ENCODE measurements at regions not wholly inside any gene's neighbourhood (a gene's known extent, or its start where the extent isn't known, plus 50 kb on each side); places are given as distances from the start of the nearest gene placed in this dataset.

- Histone ChIP-seq H3K27me3 (replicated peaks) (no peaks in the 10 kb centered on the region), H3K36me3 (replicated peaks) (no peaks in the 10 kb centered on the region), H3K27ac (no peak overlapping the region), H3K4me3 (ENCODE audit: low read depth, low read length) (no peak overlapping the region)
- no peak for DNase-seq
- in situ Hi-C loops (cut with HindIII; ENCODE audit: low pct_ligation_motif_present, low sequenced_read_pairs) = no loop called here
- TF ChIP-seq, protein P1, sequence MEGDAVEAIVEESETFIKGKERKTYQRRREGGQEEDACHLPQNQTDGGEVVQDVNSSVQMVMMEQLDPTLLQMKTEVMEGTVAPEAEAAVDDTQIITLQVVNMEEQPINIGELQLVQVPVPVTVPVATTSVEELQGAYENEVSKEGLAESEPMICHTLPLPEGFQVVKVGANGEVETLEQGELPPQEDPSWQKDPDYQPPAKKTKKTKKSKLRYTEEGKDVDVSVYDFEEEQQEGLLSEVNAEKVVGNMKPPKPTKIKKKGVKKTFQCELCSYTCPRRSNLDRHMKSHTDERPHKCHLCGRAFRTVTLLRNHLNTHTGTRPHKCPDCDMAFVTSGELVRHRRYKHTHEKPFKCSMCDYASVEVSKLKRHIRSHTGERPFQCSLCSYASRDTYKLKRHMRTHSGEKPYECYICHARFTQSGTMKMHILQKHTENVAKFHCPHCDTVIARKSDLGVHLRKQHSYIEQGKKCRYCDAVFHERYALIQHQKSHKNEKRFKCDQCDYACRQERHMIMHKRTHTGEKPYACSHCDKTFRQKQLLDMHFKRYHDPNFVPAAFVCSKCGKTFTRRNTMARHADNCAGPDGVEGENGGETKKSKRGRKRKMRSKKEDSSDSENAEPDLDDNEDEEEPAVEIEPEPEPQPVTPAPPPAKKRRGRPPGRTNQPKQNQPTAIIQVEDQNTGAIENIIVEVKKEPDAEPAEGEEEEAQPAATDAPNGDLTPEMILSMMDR (IDR thresholded peaks at IDR 0.05; ENCODE audit: low read depth, low read length, missing control alignments) = no peak
Measured at GRCh38 chr21:19684328-19684727, 1280.7 kb upstream of the TMPRSS15 start.

- in situ Hi-C loops (cut with HindIII; ENCODE audit: low pct_ligation_motif_present, low sequenced_read_pairs) = no loop called here
- DNase-seq = no peak
- Histone ChIP-seq H3K4me3 (ENCODE audit: low read depth, low read length) (no peak overlapping the region), H3K27ac (no peak overlapping the region), H3K36me3 (replicated peaks) (no peaks in the 10 kb centered on the region), H3K27me3 (replicated peaks) (no peaks in the 10 kb centered on the region)
- TF ChIP-seq, protein P1 (IDR thresholded peaks at IDR 0.05; ENCODE audit: low read depth, low read length, missing control alignments) = no peak
Measured at GRCh38 chr21:19692231-19692630, 1288.6 kb upstream of the TMPRSS15 start.

DNA sequence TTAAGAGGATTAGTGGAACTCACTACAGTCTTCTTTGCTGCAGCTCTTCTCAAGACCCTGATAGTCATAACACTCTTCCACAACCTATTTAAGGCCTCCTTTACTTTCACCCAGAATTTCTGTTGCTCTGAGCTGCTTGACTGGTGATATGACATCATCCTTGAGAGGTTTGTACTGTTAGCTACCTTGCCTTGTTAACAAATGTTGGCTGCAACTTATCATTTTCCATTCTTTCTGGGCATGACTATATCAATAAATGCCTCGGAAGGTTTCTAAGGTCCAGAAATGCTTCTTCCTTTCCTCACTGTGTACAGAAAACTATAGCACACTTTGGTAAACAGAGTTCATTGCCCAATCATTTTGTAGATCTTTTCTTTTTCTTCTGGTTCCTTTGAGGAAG is 1292.2 kb upstream of the TMPRSS15 start:
- no peaks in the 10 kb centered on the region for H3K27me3 ChIP-seq (replicated peaks)
- H3K36me3 ChIP-seq (replicated peaks) = no peaks in the 10 kb centered on the region
- TF ChIP-seq, protein P1 (IDR thresholded peaks at IDR 0.05; ENCODE audit: low read depth, low read length, missing control alignments) = no peak
- in situ Hi-C loops (cut with HindIII; ENCODE audit: low pct_ligation_motif_present, low sequenced_read_pairs) = no loop called here
- H3K27ac ChIP-seq = no peak overlapping the region
- H3K4me3 ChIP-seq (ENCODE audit: low read depth, low read length) = no peak overlapping the region
- DNase-seq = no peak

DNA sequence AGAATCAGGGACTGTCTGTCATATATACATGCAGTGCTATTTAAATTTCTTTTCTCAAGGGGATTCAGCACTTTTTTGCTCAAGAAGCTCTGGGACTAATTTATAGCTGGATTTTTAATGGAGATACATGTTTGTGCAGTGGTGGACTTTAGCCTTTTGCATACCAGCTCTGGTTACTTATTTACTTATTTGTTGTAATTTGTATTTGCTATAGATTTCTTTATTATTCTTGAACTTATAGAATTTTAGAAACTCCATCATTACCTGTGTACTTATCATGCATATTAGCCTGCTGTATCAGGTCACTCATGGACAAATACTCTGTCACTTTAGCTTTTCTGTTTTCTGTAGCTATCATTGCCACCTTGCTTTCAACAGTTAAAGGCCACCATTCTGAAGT is 1296.9 kb upstream of the TMPRSS15 start:
- H3K36me3 ChIP-seq (replicated peaks) = no peaks in the 10 kb centered on the region
- DNase-seq = no peak
- TF ChIP-seq, protein P1 (IDR thresholded peaks at IDR 0.05; ENCODE audit: low read depth, low read length, missing control alignments) = no peak
- no peaks in the 10 kb centered on the region for H3K27me3 ChIP-seq (replicated peaks)
- in situ Hi-C loops (cut with HindIII; ENCODE audit: low pct_ligation_motif_present, low sequenced_read_pairs) = no loop called here
- H3K27ac ChIP-seq = no peak overlapping the region
- H3K4me3 ChIP-seq (ENCODE audit: low read depth, low read length) = no peak overlapping the region

- no peaks in the 10 kb centered on the region for H3K36me3 ChIP-seq (replicated peaks)
- in situ Hi-C loops (cut with HindIII; ENCODE audit: low pct_ligation_motif_present, low sequenced_read_pairs) = no loop called here
- DNase-seq = no peak
- TF ChIP-seq, protein P1 (IDR thresholded peaks at IDR 0.05; ENCODE audit: low read depth, low read length, missing control alignments) = no peak
- no peak overlapping the region for H3K27ac ChIP-seq
- H3K27me3 ChIP-seq (replicated peaks) = no peaks in the 10 kb centered on the region
- H3K4me3 ChIP-seq (ENCODE audit: low read depth, low read length) = no peak overlapping the region
Measured at GRCh38 chr21:19702726-19703125, 1295.5 kb upstream of the NCAM2 start.

DNA sequence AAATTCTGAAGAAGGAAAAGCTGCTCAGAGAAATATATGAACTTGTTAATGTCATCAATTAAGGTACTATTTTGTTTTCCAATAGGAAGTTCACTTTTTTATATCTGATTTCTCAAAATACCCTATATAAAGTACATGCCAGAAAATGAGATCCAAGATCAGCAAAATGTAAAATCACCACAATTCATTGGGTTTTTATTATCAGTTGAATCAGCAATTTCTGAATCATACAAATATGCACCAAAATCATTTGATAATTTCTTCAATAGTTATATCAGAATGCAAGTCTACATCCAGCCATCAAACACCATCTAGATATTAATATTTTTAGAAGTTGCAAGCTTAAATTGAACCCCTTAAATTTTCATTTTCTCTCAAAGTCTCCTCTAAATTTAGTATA is 1293.4 kb upstream of the NCAM2 start:
- DNase-seq = no peak
- Histone ChIP-seq H3K27me3 (replicated peaks) (no peaks in the 10 kb centered on the region), H3K4me3 (ENCODE audit: low read depth, low read length) (no peak overlapping the region), H3K36me3 (replicated peaks) (no peaks in the 10 kb centered on the region), H3K27ac (no peak overlapping the region)
- TF ChIP-seq, protein P1 (IDR thresholded peaks at IDR 0.05; ENCODE audit: low read depth, low read length, missing control alignments) = no peak
- in situ Hi-C loops (cut with HindIII; ENCODE audit: low pct_ligation_motif_present, low sequenced_read_pairs) = no loop called here
